Neuronal stem cell (in vitro differentiated cells): ENCODE measurements at regions not wholly inside any gene's neighbourhood (a gene's known extent, or its start where the extent isn't known, plus 50 kb on each side); places are given as distances from the start of the nearest gene placed in this dataset.

ENCODE experiments used
- DNase-seq: peaks from one replicate; pipeline ENCODE4 v3.0.0-alpha.2; 2013; ENCODE audit warnings: low spot score
- H2AFZ ChIP-seq: one replicate; pipeline ENCODE4 v1.6.1; 2013; ENCODE audit warnings: mild to moderate bottlenecking, low read length, inconsistent platforms
- H2AK5ac ChIP-seq: 2 replicates; pipeline ENCODE4 v1.6.1; 2013; ENCODE audit warnings: low read depth, mild to moderate bottlenecking, inconsistent platforms, low read length, moderate library complexity, mixed read lengths
- H2BK120ac ChIP-seq: 2 replicates; pipeline ENCODE4 v1.6.1; 2013; ENCODE audit warnings: low read depth, mild to moderate bottlenecking, inconsistent platforms, low read length, moderate library complexity, mixed read lengths
- H2BK12ac ChIP-seq: one replicate; pipeline ENCODE4 v1.6.1; 2013; ENCODE audit warnings: low read length, inconsistent platforms
- H2BK15ac ChIP-seq: 2 replicates; pipeline ENCODE4 v1.6.1; 2013; ENCODE audit warnings: mild to moderate bottlenecking, low read length, inconsistent platforms, mixed read lengths
- H2BK5ac ChIP-seq: one replicate; pipeline ENCODE4 v1.6.1; 2013; ENCODE audit warnings: inconsistent platforms, mild to moderate bottlenecking, low read length, moderate library complexity
- H3K14ac ChIP-seq: one replicate; pipeline ENCODE4 v1.6.1; 2013; ENCODE audit warnings: low read length, inconsistent platforms
- H3K18ac ChIP-seq: 2 replicates; pipeline ENCODE4 v1.6.1; 2013; ENCODE audit warnings: low read length, inconsistent platforms
- H3K23ac ChIP-seq: 2 replicates; pipeline ENCODE4 v1.6.1; 2013; ENCODE audit warnings: low read depth, mild to moderate bottlenecking, mixed read lengths, low read length, inconsistent platforms; ENCODE audit not compliant: poor library complexity
- H3K27ac ChIP-seq: replicated peaks from 3 replicates; pipeline ENCODE4 v1.5.1; 2013; ENCODE audit warnings: low read length, inconsistent platforms
- H3K27me3 ChIP-seq, 3 experiments: 2 replicates each; pipeline ENCODE4 v1.6.1; 2013; ENCODE audit warnings: low read length in 3 of 3, mild to moderate bottlenecking in 2 of 3, inconsistent platforms in 1 of 3, low read depth in 1 of 3, mixed read lengths in 1 of 3, moderate library complexity in 1 of 3; ENCODE audit not compliant: control insufficient read depth in 3 of 3, insufficient read depth in 3 of 3
- H3K36me3 ChIP-seq, 2 donors: replicated peaks in 1 of 2; 2 replicates each; pipeline ENCODE4 v1.6.1; 2013; ENCODE audit warnings: low read length in 2 of 2; ENCODE audit not compliant: control insufficient read depth in 2 of 2, insufficient read depth in 2 of 2
- H3K4ac ChIP-seq: 2 replicates; pipeline ENCODE4 v1.6.1; 2013; ENCODE audit warnings: inconsistent platforms, mild to moderate bottlenecking, low read length, moderate library complexity
- H3K4me1 ChIP-seq, 2 donors: 1 replicate in 1 of 2; 2 replicates in 1 of 2; pipeline ENCODE4 v1.6.1; 2013; ENCODE audit warnings: low read length in 2 of 2, low read depth in 1 of 2; ENCODE audit not compliant: control insufficient read depth in 2 of 2, insufficient read depth in 1 of 2
- H3K4me2 ChIP-seq: one replicate; pipeline ENCODE4 v1.6.1; 2013; ENCODE audit warnings: mild to moderate bottlenecking, low read length, inconsistent platforms; ENCODE audit not compliant: insufficient read depth, poor library complexity, severe bottlenecking
- H3K4me3 ChIP-seq, 2 donors: 2 replicates each; pipeline ENCODE4 v1.5.1; 2013; ENCODE audit warnings: low read length in 2 of 2, mild to moderate bottlenecking in 2 of 2, inconsistent platforms in 1 of 2, moderate library complexity in 1 of 2
- H3K79me1 ChIP-seq: one replicate; pipeline ENCODE4 v1.6.1; 2013; ENCODE audit warnings: low read depth, mild to moderate bottlenecking, inconsistent platforms, low read length, moderate library complexity
- H3K9ac ChIP-seq: one replicate; pipeline ENCODE4 v1.6.1; 2013; ENCODE audit warnings: mild to moderate bottlenecking, low read depth, low read length, inconsistent platforms; ENCODE audit not compliant: poor library complexity
- H3K9me3 ChIP-seq, 2 donors: replicated peaks in 1 of 2; 2 replicates each; pipeline versions ENCODE3 to v1.6.1; 2013; ENCODE audit warnings: low read length in 2 of 2, mild to moderate bottlenecking in 2 of 2, inconsistent platforms in 1 of 2, low read depth in 1 of 2, mixed read lengths in 1 of 2, moderate library complexity in 1 of 2; ENCODE audit not compliant: control insufficient read depth in 2 of 2, insufficient read depth in 1 of 2
- H4K8ac ChIP-seq: one replicate; pipeline ENCODE4 v1.6.1; 2013; ENCODE audit warnings: low read depth, mild to moderate bottlenecking, inconsistent platforms, low read length, moderate library complexity
- H4K91ac ChIP-seq: one replicate; pipeline ENCODE4 v1.6.1; 2013; ENCODE audit warnings: low read length, low read depth, mild to moderate bottlenecking, inconsistent platforms; ENCODE audit not compliant: poor library complexity
- WGBS, 2 donors: extraction: QIAGEN DNeasy Blood & Tissue Kit; methylation state at CpG; one replicate each; pipeline ENCODE4 v1.1.7; 2013; ENCODE audit warnings: missing lambda C conversion rate in 2 of 2, mixed read lengths in 1 of 2; ENCODE audit not compliant: insufficient read length in 2 of 2, insufficient replicate concordance in 1 of 2; ENCODE audit errors: extremely low coverage in 2 of 2; 5-methylcytosine and 5-hydroxymethylcytosine counted together

- Histone ChIP-seq H3K79me1 (no peaks in the 10 kb centered on the region), H2AK5ac (no peak overlapping the region), H3K4me3 (no peak overlapping the region), H4K8ac (no peak overlapping the region), H3K27ac (no peak overlapping the region), H2BK12ac (no peak overlapping the region), H2AFZ (no peak overlapping the region), H2BK15ac (no peak overlapping the region), H3K14ac (no peak overlapping the region), H3K36me3 (no peaks in the 10 kb centered on the region), H3K4ac (no peak overlapping the region), H2BK5ac (no peak overlapping the region), H4K91ac (no peak overlapping the region), H3K9me3 (no peaks in the 10 kb centered on the region), H3K9ac (no peak overlapping the region), H3K27me3 (no peaks in the 10 kb centered on the region), H3K23ac (no peak overlapping the region), H2BK120ac (no peak overlapping the region), H3K18ac (no peak overlapping the region), H3K4me1 (no peaks in the 10 kb centered on the region), H3K4me2 (no peak overlapping the region)
- no peak for DNase-seq
- WGBS, 2 donors: no CpG with 5 or more reads among the region's 1 CpG
These were observed 850.9 kb upstream of the SLIT2 start for GRCh38 chr4:19400820-19401219.

GRCh38 chr4:19399001-19399400 is 852.7 kb upstream of the SLIT2 start:
- no peaks in the 10 kb centered on the region for H3K27me3 ChIP-seq
- H2AFZ ChIP-seq: no peak overlapping the region
- H2BK15ac ChIP-seq: no peak overlapping the region
- no peaks in the 10 kb centered on the region for H3K9me3 ChIP-seq
- H3K27ac ChIP-seq: no peak overlapping the region
- H2BK12ac ChIP-seq: no peak overlapping the region
- no peak overlapping the region for H4K91ac ChIP-seq
- no peak overlapping the region for H3K14ac ChIP-seq
- no peak overlapping the region for H3K4me2 ChIP-seq
- no peak overlapping the region for H2BK5ac ChIP-seq
- H2BK120ac ChIP-seq: no peak overlapping the region
- H2AK5ac ChIP-seq: no peak overlapping the region
- no peak overlapping the region for H3K23ac ChIP-seq
- DNase-seq: no peak
- H3K4me1 ChIP-seq: no peaks in the 10 kb centered on the region
- no peak overlapping the region for H3K18ac ChIP-seq
- H3K4me3 ChIP-seq: no peak overlapping the region
- H3K9ac ChIP-seq: no peak overlapping the region
- no peak overlapping the region for H3K4ac ChIP-seq
- no peak overlapping the region for H4K8ac ChIP-seq
- no peaks in the 10 kb centered on the region for H3K36me3 ChIP-seq
- no peaks in the 10 kb centered on the region for H3K79me1 ChIP-seq

- Histone ChIP-seq H3K79me1 (no peaks in the 10 kb centered on the region), H3K4me2 (no peak overlapping the region), H3K14ac (no peak overlapping the region), H3K4ac (no peak overlapping the region), H3K23ac (no peak overlapping the region), H4K91ac (no peak overlapping the region), H2AK5ac (no peak overlapping the region), H3K4me1 (no peaks in the 10 kb centered on the region), H2BK5ac (no peak overlapping the region), H3K36me3 (no peaks in the 10 kb centered on the region), H3K27ac (no peak overlapping the region), H3K9me3 (no peaks in the 10 kb centered on the region), H2AFZ (no peak overlapping the region), H3K4me3 (no peak overlapping the region), H4K8ac (no peak overlapping the region), H3K27me3 (no peaks in the 10 kb centered on the region), H2BK12ac (no peak overlapping the region), H3K18ac (no peak overlapping the region), H2BK120ac (no peak overlapping the region), H2BK15ac (no peak overlapping the region), H3K9ac (no peak overlapping the region)
- WGBS, 2 donors: no CpG with 5 or more reads among the region's 2 CpGs
- no peak for DNase-seq
These were observed 864.9 kb upstream of the SLIT2 start for GRCh38 chr4:19386786-19387185.

- H3K4me1 ChIP-seq: no peaks in the 10 kb centered on the region
- no peak overlapping the region for H3K18ac ChIP-seq
- no peak overlapping the region for H2BK12ac ChIP-seq
- H4K8ac ChIP-seq: no peak overlapping the region
- H3K27me3 ChIP-seq: no peaks in the 10 kb centered on the region
- H2AFZ ChIP-seq: no peak overlapping the region
- no peaks in the 10 kb centered on the region for H3K79me1 ChIP-seq
- H3K14ac ChIP-seq: no peak overlapping the region
- H3K4me2 ChIP-seq: no peak overlapping the region
- WGBS, 2 donors: no CpG with 5 or more reads among the region's 6 CpGs
- no peak overlapping the region for H2BK120ac ChIP-seq
- no peak overlapping the region for H3K23ac ChIP-seq
- H3K4ac ChIP-seq: no peak overlapping the region
- DNase-seq: no peak
- H3K36me3 ChIP-seq: no peaks in the 10 kb centered on the region
- no peak overlapping the region for H2AK5ac ChIP-seq
- no peak overlapping the region for H2BK5ac ChIP-seq
- H3K9me3 ChIP-seq: no peaks in the 10 kb centered on the region
- H3K4me3 ChIP-seq: no peak overlapping the region
- H2BK15ac ChIP-seq: no peak overlapping the region
- no peak overlapping the region for H3K27ac ChIP-seq
- no peak overlapping the region for H4K91ac ChIP-seq
- no peak overlapping the region for H3K9ac ChIP-seq
These were observed 868.5 kb upstream of the SLIT2 start for GRCh38 chr4:19382993-19383756.
